LNCaP clone FGC (cell line): ENCODE measurements at regions not wholly inside any gene's neighbourhood (a gene's known extent, or its start where the extent isn't known, plus 50 kb on each side); places are given as distances from the start of the nearest gene placed in this dataset.

Experiments
- DNase-seq: peaks from one replicate; pipeline ENCODE4 v3.0.0-alpha.2; 2011; ENCODE audit warnings: low read depth
- H3K4me3 ChIP-seq: 2 replicates; pipeline ENCODE4 v1.5.1; 2011; ENCODE audit warnings: mild to moderate bottlenecking, low read depth, low read length, control low read depth
- CTCF ChIP-seq: IDR thresholded peaks from 2 replicates; pipeline ENCODE4 v1.5.1; 2012; ENCODE audit warnings: mild to moderate bottlenecking; ENCODE audit not compliant: control insufficient read depth, insufficient read depth; ENCODE audit errors: extremely low read depth

GRCh38 chr1:189880135-189880534 lies 597.5 kb downstream of the BRINP3 start:
- DNase-seq: no peak
- no peak for TF ChIP-seq CTCF
- no peak overlapping the region for H3K4me3 ChIP-seq

GRCh38 chr1:189899686-189900425 lies 577.8 kb downstream of the BRINP3 start:
- no peak overlapping the region for H3K4me3 ChIP-seq
- no peak for TF ChIP-seq CTCF
- no peak for DNase-seq

- no peak for TF ChIP-seq CTCF
- H3K4me3 ChIP-seq: no peak overlapping the region
- DNase-seq: no peak
Observed at GRCh38 chr1:189904509-189904908, 573.2 kb downstream of the BRINP3 start.

- no peak overlapping the region for H3K4me3 ChIP-seq
- no peak for TF ChIP-seq CTCF
- DNase-seq: no peak
Observed at GRCh38 chr1:189908113-189908512, 569.6 kb downstream of the BRINP3 start.

- no peak overlapping the region for H3K4me3 ChIP-seq
- DNase-seq: no peak
Observed at GRCh38 chr1:189921613-189922012, 556.1 kb downstream of the BRINP3 start.

GRCh38 chr1:189927641-189928040 lies 550.0 kb downstream of the BRINP3 start:
- no peak overlapping the region for H3K4me3 ChIP-seq
- TF ChIP-seq CTCF: no peak

More at GRCh38 chr1:189921613-189922012, 556.1 kb downstream of the BRINP3 start:
- no peak for TF ChIP-seq CTCF

More at GRCh38 chr1:189927641-189928040, 550.0 kb downstream of the BRINP3 start:
- no peak for DNase-seq
